HG02588 (cell line): ENCODE measurements at regions not wholly inside any gene's neighbourhood (a gene's known extent, or its start where the extent isn't known, plus 50 kb on each side); places are given as distances from the start of the nearest gene placed in this dataset.

Experiments
- ATAC-seq: cut with Tn5 transposase; IDR thresholded peaks from one replicate; pipeline ENCODE4 v1.9.1; 2021; ENCODE audit warnings: mild to moderate bottlenecking, moderate library complexity; ENCODE audit not compliant: unreplicated experiment

DNA sequence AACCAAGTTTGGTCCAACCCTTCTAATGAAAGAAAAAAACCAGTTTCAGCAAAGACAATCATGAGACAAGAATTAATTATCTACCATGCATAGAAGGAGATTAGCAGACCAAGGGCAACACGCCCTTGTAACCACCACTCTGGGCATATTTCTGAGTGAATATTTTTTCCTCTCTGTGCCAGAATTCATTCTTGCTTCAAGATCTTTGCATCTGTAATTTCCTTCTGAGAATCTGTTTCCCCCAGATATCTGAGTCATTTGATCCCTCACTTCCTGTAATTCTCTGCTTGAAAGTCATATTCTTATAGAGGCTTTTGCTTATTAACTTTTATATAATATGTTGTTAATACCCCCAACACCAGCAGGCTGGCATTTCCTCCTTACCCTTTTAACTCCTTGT, 243.7 kb downstream of the SLC16A7 start:
- ATAC-seq = no peak

DNA sequence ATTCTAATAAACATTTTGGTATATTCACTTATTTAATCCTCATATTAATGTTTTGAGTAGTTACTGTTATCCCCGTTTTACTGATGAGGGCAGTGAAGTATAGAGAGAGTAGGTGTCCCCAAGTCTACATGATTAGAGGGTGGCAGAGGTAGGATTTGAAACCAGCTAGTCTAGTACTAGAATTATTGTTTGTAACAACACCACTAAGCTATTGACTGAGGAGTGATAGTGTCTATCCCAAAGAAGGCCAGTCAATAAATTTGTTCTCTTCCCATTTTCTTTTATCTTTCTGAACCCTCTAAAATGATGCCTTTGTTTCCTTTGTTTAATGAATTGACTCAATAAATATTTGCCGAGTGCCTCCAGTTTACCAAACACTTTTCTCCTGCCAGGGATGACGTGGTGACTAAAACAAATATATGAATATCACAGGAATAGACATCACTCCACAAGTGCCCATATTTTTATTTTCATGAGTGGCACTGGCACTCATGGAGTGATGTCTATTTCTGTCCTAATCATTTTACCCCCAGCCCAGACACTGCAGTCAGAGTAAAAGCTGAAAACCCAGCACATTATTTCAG, 247.5 kb downstream of the SLC16A7 start:
- ATAC-seq = no peak

DNA sequence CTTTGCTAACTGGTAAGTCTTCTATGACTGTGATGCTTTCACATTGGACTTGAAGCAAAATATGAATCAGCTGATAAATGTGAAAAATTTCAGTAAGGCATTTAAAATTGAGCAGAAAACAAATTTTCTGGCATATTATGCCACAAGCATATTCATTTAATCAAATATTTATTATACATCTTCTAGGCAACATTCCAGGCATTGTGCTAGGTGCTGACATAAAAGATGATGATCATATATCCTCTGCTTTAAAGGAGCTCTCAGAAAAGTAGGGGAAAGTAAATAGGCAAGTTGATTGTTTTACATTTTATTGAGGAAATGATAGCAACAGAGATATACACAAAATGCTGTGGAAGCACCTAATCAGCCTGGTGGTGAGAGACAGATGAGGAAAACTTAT, 248.9 kb downstream of the SLC16A7 start:
- ATAC-seq = no peak

DNA sequence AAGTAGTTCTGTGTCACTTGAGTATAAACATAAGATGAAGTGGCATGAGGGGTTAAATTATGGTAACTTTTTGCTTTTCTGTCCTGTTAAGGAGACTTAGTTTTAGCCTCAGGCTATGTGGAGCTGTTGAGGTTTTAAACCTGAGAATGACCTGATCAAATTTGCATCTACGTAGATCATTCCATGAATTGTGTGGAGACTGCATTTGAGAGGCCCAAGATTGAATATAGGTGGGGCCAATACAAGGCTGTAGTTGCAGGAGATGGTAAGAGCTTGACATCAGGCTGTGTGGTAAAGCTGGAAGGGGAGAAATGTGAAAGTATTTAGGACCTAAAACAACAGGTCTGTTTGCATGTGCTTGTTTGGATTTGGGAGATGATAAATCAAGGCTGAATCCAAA, 249.5 kb downstream of the SLC16A7 start:
- ATAC-seq = no peak

DNA sequence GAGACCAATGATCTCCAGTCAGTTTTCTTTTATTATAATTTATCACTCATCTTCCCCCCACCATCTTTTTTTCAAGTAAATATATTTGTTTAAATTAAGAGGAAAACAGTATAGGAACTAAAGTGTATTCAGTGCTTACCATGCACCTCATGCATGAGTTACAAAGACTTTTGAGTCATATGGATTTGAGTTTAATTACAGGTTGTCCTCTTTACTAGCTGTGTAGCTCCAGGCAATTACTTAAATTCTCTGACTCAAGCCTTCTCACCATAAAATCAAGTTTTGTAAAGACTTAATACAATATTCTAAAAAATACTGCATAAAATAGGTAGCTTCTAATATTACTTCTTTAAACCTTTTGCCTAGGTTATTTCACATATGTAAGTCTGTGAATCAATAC, 251.3 kb downstream of the SLC16A7 start:
- ATAC-seq = no peak

DNA sequence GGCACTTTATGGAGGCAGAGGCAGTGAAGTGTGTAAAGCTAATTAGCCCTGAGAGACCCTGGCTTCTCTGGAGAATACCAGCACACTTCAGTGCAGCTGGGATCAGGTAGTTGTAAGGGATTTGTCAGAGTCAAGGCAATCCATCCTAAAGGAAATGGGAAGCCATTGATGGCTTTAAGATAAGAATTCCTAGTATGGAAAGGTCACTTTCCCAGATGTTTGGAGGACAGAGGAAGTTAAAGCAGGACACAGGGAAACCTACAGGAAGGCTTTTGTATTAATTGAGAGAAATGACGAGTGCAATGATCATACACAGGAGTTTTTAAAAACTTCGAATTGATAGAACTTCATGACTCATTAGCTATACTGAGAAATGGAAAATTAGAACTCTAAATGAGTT, 254.4 kb downstream of the SLC16A7 start:
- no peak for ATAC-seq

DNA sequence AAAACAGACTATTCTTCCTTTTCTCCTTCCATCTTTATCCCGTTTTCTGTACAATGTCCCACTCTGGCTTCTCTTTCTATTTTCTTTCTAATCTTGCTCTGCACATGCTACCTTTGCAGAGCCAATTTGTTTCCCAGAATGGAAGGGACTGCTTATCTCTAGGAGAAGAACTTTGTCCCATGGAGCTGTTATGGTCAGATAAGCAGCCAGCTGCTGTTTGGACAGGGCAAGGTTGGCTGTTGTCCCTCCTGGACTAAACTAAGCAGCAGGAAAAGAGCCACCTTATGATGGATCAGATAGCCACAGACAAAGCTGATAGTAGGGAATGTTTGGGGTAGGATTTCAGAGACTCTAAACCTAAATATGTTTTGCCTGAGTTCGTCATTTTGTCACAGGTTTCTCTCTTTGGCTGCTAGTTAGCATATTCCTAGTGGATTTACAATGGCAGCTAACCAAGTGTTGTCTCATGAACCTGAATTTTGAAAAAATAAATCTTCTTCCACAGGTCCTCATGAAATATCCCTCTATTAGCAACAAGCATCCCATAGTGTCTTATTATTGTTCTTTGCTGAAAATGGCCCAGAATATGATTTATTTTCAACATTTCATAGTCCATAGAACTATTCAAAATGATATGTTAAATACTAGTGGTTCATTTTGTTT, 262.8 kb downstream of the SLC16A7 start:
- no peak for ATAC-seq

DNA sequence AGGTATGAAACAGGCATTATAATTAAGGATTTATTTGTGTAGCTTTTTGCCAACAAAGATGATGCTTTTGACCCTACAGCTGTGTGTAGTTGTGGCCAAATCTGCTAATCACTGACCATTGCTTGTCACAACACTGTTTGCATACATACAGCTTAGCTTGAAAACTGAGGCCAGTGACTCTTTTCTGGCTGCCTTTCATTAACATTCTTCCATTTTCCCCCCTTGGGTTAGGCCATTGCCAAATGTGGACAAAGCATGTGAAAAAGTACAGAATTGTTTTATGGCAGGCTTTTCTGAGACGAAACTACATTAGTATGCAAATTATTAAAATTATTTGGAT, 263.3 kb downstream of the SLC16A7 start:
- no peak for ATAC-seq

DNA sequence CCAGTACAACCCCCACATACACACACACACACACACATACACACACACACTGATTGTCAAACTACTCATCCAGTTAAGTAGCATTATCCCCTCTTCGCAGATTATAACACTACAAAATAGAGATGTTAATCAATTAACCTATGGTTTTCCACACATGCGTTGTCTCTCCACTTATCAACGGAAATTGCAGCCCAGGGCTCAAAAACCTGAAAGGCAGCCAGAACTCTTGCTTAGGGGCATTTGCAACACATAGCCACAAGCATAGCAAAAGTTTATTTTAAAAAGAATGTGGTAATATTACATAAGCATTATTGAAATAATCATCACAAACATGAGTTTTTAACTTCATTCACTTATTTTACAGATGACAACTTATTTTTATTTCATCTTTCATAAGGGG, 265.8 kb downstream of the SLC16A7 start:
- no peak for ATAC-seq

DNA sequence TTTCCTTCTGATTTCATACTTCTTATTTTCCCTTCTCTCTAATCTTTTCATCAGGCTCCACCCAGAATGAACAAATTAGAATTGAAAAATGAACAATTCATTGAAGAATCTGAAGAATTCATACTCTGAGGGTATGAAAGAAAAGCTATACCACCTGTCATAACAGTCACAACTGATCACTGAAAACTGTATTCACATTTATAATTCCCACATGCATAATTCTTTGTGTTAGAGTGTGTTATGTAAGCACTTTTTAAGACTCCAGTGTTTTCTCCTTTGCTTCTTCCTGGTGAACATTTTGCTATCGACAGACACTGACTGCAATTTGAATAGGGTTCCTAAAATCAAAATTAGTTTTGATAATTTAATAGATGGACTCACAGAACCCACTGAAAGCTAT, 271.2 kb downstream of the SLC16A7 start:
- no peak for ATAC-seq

DNA sequence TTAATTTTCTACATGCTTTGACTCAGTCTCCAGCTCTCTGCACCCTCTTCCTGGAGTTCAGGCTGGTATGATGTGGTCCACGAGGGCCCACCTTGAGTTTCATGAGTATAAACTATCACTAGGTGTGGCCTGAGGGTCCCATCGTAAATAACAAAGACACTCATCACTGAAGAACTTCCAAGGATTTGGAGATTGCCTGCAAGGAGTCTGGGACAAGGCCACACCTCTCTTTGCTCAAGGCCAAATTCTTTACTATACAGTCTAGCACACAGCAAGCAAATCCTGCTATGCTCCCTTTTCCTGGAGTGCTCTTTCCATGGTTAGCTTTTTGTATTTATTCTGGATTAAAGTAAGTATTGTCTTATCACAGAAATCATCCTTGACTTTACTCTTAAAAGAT, 271.9 kb downstream of the SLC16A7 start:
- ATAC-seq = no peak

DNA sequence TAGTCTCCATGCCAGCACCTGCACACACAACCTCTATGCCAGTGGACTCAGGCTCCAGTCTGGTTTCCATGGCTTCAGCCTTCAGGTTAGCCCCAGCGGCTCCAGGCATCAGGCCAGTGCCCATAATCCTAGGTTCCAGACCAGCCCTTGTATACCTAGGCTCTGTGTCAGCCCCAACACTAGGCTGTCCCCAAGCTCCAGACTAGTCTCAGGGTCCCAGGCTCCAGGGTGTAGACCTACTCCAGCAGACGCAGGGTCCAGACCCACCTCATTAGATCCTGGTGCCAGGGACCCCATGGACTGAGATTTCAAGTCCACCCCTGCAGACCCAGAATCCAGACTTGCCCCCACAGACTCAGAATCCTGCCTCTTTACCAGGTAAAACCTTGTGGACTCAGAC, 275.9 kb downstream of the SLC16A7 start:
- no peak for ATAC-seq

DNA sequence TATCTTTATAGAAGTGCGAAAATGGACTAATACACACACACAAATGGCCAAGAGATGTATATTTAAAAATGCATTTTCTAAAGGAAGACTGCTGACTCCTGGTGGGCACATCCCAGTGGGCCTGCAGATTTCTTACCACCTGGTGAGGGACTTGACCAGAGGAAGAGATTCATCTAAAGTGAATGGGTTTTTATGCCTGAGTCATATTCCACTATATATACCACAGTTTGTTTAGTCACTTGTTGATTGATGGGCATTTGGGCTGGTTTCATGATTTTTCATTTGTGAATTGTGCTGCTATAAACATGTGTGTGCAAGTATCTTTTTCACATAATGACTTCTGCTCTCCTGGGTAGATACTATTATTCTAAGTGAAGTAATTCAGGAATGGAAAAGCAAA, 277.3 kb downstream of the SLC16A7 start:
- ATAC-seq = no peak

DNA sequence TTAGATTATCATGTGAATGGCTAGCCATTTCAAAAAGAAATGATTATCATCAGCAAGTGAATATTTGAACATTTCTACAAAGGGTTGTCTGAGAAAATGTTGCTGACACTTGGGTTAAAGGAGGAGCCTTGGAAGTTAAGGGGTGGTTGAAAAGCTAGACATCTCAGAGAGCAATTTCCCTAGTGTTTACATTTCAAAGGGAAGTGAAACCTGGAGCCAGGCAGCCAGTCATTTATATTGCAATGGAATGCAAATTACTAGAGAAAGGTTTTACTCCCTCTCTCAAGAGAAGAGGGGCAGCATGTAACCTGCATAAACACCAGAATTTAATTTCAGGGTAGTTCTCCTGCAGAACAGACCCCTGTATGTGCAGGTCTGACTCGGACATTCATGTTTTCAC, 279.0 kb downstream of the SLC16A7 start:
- ATAC-seq = no peak

DNA sequence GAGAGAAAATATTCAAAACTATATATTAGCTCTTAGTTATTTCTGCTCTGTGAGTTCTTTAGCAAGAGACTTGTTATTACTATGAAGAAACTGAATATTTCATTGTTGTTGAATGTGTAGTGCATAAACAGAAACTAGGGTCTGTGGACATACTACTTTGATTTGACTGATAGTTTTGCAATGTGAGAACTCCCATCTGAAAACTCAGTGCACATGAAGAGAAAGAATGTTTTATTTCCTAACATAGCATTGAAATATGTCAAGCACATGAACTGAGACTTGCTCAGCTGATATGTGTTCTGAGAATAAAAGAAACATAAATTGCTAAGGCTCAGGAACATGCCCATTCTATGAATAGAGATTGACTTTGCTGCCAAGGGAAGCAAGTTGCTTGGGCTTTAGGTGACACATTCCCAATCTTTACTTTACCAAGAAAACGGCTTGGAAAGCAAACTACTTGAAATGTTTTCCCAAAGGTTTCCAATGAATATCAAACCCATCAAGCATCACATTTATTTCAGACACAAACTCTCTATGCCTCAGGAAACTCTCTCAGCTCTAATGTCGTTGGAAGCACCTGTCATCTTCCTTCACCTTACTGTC, 290.4 kb downstream of the SLC16A7 start:
- ATAC-seq = no peak

DNA sequence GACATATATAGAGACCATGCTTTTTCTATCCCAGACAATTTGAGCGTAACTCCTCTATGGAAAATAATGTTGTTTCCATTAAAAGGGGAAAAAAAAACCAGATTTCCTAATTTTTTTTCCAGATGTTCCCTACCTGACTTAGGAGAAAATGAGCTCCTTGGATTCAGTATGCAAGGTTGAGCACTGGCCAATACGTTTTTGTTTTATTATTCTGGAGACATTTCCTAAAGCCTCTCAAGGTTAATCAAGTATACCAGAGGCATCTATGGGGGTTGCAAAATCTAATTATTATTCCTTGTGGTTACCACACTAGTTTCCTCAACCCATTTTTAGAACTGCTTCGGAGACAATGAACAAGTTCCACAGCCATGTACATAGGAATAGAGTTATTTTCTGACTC, 291.3 kb downstream of the SLC16A7 start:
- ATAC-seq = no peak

DNA sequence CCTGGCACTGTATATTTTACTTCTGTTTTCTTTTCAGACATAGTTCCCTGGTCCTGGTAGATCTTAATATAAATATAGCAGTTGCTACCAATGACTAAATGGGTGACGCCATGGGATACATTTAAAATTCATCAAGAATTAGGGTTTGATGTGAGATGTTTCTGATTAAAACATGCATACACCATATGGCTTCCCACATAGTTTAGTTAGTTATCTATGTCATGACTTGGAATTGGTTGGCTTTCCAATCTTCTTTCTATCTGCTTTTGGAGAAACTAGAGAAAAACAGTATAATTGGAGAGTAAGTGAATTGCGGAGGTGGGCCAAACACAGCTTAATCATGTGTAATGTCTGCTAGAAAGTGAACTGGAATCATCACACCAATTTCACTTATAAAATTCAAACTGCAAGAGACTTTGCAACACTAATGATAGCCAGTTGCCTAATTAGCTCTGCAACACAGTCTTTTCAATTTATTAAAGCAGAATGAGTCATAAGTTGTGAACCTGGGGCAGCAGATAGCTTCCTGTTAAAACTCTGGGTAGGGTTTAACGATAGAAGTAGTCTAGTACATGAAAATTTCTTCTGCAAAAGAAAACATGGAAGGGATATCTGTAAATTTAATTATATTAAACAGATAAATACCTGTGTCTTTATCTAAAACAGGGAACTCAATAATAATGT, 295.2 kb downstream of the SLC16A7 start:
- ATAC-seq = no peak

DNA sequence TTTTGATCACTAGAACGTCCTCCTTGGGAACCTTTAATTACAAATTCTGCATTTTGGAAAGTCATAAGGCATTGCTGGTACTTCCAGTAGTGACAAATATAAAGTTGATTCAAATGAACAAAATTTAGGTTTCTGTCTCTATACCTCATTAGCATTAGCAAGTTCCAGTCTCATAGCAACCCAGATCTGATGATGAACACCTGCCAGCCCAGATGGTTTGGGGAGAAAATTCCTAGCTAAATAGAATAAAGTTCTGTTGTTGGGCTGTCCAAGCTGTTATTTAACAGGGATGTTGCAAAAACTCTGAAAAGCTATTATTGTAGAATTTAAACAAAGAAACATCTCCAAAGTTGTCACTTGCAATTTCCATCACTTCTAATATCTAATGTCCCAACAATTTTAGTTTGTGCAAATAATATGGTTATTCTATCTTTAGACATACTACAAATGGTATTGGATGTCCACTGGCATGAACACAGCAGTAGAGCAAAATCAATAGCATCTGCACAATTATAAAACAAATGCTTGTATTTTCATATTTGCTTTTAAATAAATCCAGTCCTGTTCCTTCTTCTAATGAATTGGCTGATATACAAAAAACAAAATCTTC, 299.4 kb downstream of the SLC16A7 start:
- no peak for ATAC-seq

DNA sequence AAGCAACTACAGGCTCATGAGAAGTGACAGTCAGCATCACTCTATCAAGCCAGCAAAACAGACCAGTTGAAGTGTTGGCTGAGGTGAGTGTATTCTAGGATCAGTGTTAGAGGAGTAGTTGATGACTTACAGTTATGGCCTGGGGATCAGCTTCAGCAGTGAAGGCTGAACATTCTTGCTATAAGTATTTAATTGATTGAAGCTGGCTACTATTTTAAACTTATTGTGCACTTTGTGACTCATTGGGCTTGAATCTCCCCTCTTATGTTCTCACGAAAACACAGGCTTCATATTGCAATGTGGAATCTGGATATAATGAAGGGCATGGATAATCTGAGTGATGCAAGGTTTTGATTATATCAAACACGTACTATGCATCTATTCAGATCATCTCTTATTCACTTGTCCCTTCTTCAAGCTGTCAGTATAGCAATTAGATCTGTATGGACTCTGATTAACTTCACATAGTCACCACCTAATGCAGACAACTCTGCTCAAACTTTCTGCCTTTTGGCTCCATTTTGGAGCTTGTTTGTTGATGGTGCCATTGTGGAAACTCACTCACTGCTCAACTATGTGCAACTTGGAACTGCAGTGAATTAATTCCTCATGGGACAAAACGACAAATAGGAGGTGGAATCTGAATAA, 309.2 kb downstream of the SLC16A7 start:
- no peak for ATAC-seq

DNA sequence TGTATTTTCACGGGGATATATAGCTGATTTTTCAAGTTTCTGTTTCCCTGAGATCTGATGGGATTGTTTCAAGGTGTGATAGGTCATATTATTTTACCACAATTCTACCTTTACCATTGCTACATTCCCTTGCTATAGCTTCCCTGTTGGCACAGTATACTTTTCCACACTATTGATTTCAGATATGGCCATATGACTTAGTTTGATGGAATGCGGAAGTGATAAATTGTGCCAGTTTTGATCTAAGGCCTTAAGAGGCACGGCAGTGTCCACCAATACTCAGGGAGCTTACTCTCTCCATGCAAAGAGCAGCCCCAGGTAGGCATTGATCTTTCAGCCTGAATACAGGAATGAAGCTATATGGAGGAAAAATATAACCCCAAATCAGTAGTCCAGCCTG, 315.7 kb downstream of the SLC16A7 start:
- no peak for ATAC-seq

DNA sequence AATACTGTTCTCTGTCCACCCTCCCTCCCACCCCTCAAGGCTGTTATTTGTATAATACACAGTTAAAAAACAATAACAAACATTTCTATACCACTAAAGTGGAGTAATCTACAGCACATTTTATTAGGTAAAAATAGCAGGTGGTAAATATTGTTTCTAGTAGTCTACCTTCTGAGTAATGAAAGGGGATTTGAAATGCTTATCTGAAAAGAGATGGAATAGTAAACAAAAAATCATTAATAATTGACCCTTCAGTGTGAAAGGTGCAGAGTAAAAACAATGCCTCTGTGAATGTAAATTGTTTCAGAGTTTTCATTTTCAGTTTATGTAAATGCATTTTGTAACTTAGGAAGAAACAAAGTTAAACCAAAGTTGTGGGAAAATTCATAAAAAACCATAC, 321.2 kb downstream of the SLC16A7 start:
- no peak for ATAC-seq
